Cardiac septum (tissue), 1 donor: ENCODE measurements at regions not wholly inside any gene's neighbourhood (a gene's known extent, or its start where the extent isn't known, plus 50 kb on each side); places are given as distances from the start of the nearest gene placed in this dataset.
"Not testable (repeated sequence)": the region's sequence is repeated elsewhere in the genome, so short reads cannot be mapped to it uniquely, and the experiment has no call there.

Experiments
- DNase-seq: peaks from one replicate; pipeline ENCODE4 v3.0.0-alpha.2; 2020; ENCODE audit warnings: low spot score
- intact Hi-C: fragments of 100-400 bp; cut with DNase I; formaldehyde crosslinking; loops from one replicate; pipeline ENCODE4 v1.14.0; 2022
- donor health status: DM: no; HTN: no; CAD: no.

DNA sequence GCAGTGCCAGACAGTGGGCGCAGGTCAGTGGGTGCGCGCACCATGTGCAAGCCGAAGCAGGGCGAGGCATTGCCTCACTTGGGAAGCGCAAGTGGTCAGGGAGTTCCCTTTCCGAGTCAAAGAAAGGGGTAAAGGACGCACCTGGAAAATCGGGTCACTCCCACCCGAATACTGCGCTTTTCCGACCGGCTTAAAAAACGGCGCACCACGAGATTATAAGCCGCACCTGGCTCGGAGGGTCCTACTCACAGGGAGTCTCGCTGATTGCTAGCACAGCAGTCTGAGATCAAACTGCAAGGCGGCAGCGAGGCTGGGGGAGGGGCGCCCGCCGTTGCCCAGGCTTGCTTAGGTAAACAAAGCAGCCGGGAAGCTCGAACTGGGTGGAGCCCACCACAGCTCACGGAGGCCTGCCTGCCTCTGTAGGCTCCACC lies 77.9 kb downstream of the NR4A2 start:
- intact Hi-C loops, DNase-seq: not testable (repeated sequence)

GRCh38 chr2:156253765-156254164 lies 78.8 kb downstream of the NR4A2 start:
- intact Hi-C loops = no loop called here

DNA sequence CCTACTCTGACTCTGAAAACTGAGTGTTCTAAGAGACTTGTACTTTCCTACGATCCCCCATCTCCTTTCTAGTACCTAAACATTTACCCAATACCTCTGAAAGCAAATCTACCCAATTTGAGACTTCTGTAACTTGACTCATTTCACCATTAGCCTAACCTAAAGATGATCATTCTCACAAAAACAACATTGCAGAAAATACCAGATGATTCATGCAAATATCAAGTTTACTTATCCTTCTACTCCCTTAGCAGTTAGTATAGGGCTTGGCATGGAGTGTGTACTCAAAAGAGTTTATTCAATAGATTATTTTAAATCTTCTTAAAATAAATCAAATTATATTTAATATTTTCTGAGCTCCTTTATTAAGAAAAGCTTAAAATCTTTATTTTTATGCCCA lies 89.6 kb downstream of the NR4A2 start:
- DNase-seq = no peak
- intact Hi-C loops = no loop called here

More at GRCh38 chr2:156253765-156254164, 78.8 kb downstream of the NR4A2 start:
- no peak for DNase-seq

GRCh38 chr2:156237558-156237957 lies 95.0 kb downstream of the NR4A2 start:
- DNase-seq = no peak
- intact Hi-C loops = no loop called here

- no peak for DNase-seq
- intact Hi-C loops = no loop called here
These were observed 102.7 kb downstream of the NR4A2 start for GRCh38 chr2:156229724-156230362.

- intact Hi-C loops, DNase-seq: not testable (repeated sequence)
These were observed 109.2 kb downstream of the NR4A2 start for GRCh38 chr2:156223328-156223727.

- no peak for DNase-seq
These were observed 110.8 kb downstream of the NR4A2 start for GRCh38 chr2:156221703-156222102.

GRCh38 chr2:156219491-156220100 lies 112.9 kb downstream of the NR4A2 start:
- intact Hi-C loops = no loop called here
- no peak for DNase-seq

More at GRCh38 chr2:156221703-156222102, 110.8 kb downstream of the NR4A2 start:
- intact Hi-C loops = no loop called here

DNA sequence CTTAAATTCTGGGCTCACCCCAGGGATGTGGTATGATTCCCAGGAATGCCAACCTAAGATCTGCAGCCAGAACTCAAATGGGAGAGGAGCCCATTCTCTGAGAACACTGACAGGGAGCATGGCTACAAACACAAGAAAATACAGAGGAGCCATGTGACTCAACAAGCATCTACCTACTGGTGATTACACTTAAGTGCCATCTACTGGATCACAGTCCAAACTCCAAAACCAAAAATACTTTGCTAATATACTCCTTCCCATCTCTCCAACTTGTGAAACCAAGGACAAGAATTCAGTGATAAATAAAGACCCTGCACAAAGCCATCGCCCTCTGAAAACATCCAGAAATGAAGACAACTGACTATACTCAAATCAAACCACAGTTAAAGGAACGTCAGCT lies 116.9 kb downstream of the NR4A2 start:
- intact Hi-C loops = no loop called here
- no peak for DNase-seq

DNA sequence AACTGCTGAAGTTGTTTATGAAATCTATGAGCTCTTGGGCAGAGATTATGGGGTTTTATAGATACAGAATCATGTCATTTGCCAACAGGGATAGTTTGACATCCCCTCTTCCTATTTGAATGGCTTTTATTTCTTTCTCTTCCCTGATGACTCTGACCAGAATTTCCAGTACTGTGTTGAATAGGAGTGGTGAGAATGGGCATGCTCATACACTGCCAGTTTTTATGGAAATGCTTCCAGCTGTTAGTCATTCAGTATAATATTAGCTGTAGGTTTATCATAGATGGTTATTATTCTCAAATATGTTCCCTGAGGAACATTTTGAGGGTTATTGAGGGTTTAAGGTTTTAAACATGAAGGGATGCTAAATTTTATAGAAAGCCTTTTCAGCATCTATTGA lies 121.2 kb downstream of the NR4A2 start:
- intact Hi-C loops = no loop called here
- no peak for DNase-seq

GRCh38 chr2:156206355-156206754 lies 126.2 kb downstream of the NR4A2 start:
- DNase-seq = no peak
- intact Hi-C loops = no loop called here

DNA sequence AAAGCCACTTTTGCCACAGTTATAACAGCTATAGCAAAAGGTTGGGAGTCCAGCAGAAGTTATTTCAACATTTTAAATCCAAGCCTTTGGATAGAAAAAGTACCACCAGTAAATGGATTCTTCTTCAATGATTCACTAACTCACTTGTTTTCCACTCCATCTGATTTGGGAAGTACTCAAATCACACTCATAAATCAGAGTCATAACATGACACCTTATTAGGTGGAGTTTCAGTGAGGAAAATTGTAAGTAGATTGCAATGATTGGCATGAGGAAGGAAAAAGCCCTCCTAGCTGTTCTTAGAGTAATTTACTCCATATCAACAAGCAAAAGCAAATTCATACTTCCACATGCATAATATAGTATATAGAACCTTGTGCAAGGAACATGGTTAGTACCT lies 132.9 kb downstream of the NR4A2 start:
- intact Hi-C loops = loop anchor here (10.0 kb wide), 1 partner anchor 395 kb away; no protein-coding TSS in a partner anchor
- no peak for DNase-seq

DNA sequence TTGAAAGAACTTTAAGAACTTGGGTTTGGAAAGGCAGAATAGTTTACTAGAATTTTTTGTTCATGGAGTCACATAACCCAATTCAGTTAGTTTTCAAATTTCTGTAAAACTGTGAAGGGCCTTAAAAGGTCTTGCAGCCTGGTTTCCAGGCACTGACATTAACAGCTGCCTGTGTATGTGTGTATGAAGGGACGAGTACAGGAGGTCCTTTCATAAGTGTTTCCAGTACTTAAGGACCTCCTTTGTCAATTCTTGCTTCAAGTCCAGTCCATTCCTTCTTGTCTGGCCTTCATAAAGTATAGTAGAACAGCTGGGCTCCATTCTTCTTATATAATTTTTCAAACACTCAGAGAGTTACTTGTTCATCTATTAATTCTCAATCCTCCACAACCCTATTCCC lies 136.5 kb downstream of the NR4A2 start:
- intact Hi-C loops = loop anchor here (10.0 kb wide), 1 partner anchor 399 kb away; no protein-coding TSS in a partner anchor
- DNase-seq = no peak

DNA sequence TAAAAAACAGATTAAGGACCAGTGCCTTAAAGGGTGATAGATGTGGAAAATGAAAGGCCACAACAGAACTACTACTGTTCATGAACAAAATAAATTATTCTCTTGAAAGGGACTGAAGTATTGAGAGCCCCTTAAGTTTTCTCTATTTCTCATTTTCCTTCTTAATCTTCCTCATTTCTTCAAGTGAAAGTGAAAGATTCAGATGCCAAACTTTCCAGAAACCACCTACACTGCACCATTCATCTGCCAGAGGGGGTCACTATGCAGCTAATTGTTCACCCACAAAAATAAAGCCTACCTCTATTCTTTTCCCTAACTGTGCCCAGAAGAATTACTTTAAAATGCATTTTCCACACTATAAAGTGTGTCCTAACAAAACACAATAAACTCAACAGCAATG lies 140.1 kb downstream of the NR4A2 start:
- DNase-seq = no peak
- intact Hi-C loops = loop anchor here (10.0 kb wide), 1 partner anchor 402 kb away; no protein-coding TSS in a partner anchor

DNA sequence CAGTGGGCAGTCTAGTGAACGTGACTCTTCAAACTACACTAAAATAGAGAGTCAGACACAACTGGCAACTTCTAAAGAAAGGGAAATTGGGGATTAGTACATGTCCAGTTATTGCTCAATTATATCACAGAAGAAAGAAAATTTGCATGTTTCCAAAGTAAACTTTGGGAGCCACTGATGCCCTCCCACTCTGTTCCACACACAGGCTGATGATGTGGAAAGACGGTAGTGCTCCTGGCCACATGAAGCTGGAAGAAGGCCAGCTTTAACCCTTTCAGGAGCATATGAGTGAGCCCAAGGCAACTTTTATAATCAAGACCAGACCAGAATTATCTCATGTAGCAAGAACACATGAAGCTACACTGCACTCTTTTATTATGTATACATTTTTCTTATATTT lies 141.0 kb downstream of the NR4A2 start:
- intact Hi-C loops = loop anchor here (10.0 kb wide), 1 partner anchor 403 kb away; no protein-coding TSS in a partner anchor

DNA sequence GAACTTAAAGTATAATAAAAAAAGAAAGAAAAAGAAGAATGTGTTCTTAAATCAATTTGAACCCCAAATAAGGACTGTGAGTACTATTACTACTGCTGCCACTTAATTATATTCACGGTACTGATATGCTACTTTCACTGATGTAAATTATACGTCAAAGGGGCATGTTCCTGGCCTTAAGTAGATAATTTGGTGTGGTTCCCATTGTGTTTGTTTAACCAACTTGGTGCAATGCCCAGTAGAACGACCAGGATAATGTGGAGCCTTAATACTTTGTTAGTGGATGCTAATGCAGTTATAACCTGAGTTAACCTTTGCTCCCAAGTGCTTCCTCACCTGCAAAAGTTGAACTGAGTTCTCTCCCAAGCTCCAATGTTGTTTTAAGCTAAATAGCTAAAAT lies 142.0 kb downstream of the NR4A2 start:
- intact Hi-C loops = loop anchor here (10.0 kb wide), 1 partner anchor 404 kb away; no protein-coding TSS in a partner anchor
- DNase-seq = no peak

More for the DNA sequence above, 141.0 kb downstream of the NR4A2 start:
- no peak for DNase-seq

- DNase-seq = no peak
- intact Hi-C loops = no loop called here
These were observed 142.9 kb downstream of the NR4A2 start for GRCh38 chr2:156189584-156189983.

DNA sequence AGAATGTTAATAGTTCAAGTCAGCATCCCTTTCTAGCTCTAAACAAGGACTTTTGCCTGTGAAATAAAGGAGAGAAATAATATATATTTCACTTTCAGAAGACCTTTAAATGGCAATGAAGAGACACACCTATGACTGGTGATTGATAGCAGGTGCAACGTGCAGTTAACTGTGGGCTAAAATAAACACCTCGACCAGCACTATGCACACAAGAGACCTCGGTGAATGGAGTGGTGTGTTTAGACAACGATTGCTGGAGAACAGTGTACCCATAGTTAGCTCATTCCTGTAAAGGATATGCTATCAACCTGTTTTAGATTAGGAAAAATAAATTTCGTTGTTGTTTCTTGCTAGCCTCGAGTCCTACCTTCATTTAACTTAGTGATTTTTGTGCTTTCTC lies 143.4 kb downstream of the NR4A2 start:
- intact Hi-C loops = no loop called here
- DNase-seq = no peak

- intact Hi-C loops = no loop called here
- no peak for DNase-seq
These were observed 150.4 kb downstream of the NR4A2 start for GRCh38 chr2:156182132-156182531.

DNA sequence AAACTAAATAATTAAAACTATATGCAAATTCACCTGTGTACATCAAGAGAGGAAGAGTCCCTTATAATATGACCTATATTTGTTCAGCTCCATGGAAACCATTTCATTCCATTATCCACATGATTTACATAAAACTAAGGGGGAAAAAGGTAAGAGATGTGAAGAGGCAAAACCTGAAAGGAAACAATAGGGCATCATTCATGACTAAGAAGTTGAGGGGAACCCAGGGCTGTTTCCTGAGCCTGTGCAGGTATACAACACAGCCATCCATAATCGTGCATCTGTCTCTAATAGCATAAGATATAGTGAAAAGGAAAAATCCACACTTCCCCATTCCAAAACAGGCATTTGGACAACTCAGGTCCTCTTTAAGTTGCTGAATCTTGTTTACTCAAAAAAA lies 151.3 kb downstream of the NR4A2 start:
- no peak for DNase-seq
- intact Hi-C loops = no loop called here

DNA sequence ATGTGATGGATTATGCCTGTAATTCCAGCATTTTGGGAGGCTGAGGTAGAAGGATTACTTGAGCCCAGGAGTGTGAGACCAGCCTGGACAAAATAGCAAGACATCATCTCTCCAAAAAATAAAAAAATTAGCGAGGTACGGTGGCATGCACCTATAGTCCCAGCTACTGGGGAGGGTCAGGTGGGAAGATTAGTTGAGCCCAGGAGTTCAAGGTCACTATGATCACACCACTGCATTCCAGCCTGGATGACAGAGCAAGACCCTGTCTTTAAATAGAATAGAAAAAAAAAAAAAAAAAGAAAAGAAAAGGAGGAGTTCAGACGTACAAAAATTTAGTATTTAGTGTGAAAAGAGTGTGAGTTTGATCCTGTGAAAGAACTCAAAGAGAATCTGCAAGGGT lies 154.9 kb downstream of the NR4A2 start:
- intact Hi-C loops = no loop called here
- DNase-seq = no peak
